ENCODE measurements at regions not wholly inside any gene's neighbourhood (a gene's known extent, or its start where the extent isn't known, plus 50 kb on each side); places are given as distances from the start of the nearest gene placed in this dataset.

DNA sequence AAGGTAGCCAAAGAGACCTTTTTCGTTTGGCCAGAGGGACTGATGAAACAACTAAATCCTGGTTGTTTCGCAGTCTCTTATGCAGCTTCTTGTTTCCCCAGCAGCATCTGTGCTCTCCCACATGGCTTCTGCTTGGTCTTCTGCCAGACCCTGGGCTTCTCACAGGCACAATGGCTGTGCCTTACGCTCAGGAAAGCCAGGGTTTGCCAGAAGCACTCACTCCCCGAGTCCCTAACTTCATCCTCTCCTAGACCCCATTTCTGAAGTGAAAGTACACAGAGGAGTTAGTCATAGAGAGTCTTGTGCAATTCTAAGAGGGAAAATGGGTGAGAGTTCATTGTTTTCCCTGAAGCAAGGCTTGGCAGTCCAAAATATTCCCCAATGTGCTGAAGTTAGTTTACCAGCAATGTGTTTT is 121.7 kb downstream of the EVX1 start:
- DNase-seq = no peak

DNA sequence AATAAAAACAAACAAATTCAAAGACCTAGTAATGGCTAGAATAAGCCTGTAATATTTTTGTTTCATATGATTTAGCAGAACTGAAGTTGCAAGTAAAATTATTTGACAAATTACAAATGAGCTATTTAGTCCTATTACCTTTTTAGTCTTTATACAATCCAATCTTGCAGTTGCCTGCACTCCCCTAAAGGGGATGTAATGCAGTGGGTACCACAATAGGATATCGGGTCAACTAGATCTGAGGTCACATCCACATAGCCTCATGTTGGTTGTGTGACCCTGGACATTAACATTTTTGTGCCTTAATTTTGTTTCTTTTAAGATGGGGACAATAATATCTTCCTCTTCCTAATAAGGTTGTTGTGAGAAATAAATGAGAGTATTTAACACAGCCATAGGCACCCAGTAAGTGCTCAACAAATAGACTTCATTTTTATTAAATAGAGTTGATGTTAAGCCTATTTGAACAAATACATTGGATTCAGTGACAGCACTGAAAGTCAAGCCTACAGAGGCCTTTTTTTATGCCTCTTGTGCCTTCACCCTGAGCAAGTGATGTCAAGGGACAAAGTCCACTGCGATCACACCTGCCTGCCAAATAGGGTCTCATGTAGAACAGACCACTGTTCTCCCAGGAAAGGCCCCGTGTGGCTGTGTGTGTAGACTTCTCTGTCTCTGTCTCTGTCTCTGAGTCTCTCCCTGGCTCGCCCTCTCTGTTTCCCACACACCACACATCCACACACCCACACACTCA is 124.8 kb downstream of the EVX1 start:
- no peak for DNase-seq

DNA sequence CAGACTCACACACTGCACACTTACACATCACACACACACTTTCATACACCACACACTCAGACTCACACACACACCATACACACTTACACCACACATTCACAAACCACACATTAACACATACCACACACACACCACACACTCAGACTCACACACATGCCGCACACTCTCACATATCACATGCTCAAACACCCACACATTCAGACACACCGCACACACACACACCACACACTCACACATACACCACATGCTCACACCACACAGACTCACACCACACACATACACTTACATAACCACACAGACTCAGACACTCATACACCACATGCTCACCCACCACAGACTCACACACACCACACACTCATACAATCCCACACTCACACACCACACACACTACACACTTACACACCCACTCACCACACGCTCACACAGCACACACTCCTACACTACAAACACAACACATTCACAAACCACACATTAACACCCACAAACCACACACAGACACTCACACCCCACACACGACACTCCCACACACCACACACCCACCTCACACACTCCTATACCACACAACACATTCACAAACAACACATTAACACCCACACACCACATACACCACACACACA is 125.4 kb downstream of the EVX1 start:
- DNase-seq = no peak

DNA sequence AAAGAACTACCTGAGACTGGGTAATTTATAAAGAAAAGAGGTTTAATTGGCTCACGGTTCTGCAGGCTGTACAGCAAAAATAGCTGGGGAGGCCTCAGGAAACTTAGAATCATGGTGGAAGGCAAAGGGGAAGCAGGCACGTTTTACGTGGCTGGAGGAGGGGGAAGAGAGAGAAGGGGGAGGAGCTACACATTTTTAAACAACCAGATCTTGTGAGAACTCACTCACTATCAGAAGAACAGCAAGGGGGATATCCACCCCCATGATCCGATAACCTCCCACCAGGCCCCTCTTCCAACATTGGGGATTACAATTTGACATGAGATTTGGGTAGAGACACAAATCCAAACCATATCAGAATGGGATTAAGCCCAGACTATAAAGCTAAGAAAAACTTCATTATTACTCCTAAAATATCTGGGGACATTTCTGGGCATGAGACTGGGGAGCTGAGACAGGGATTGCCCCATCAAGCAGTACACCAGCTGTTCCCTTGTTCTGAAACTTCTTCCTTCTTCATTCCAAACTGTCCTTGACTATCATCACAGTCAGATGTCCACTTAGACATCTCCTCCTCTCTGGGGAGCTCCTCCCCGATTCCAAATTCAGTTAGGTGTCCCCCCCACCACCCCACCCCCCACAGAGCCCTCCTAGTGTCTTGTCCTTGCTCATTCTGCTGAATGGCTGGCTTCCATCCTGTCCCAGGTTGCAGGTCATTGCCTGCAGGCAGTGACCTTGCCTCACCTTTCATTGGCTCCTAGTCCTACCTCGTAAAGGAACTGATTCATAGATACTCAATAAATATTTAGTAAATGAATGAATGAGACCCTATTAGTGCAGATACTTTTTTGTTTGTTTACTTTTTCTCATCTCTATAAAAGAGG is 132.6 kb downstream of the EVX1 start:
- DNase-seq = no peak

DNA sequence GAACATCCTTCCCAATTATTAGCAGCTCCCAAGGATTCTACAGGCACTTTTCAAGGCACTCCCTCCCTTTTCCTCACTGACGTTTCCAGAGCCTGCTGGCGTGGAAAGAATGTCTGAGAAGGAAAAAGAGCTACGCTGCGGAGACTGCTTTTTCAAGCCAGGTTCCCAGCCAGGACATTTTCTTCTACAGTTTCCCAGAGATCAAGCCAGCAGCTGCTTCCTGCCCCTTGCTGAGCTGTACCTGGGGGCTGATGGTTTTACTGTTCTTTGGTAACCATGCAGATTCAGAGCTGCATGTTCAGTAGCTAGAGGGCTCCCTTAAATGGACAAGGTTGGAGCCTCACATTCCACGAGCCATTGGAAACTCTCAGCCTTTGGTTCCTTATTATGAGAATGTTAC is 133.4 kb downstream of the EVX1 start:
- no peak for DNase-seq

DNA sequence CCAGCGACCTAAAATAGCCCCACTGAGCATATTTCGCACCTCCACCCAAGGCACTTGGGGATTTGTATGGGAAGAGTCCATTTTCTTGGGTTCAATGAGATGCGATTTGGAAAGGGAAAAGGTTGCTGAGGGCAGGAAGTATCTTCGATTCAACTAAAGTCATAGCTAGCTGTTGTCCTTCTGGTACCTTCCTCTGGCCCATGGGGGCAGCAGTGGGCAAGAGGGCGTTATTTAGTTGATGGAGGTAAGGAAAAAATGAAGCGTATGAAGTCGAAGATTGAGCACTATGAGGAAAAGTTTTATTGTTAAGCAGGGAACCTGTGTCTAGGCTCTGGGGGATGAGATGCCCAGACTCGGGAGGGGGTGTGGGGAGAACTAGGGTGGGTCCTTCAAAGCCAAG is 135.4 kb downstream of the EVX1 start:
- no peak for DNase-seq

DNA sequence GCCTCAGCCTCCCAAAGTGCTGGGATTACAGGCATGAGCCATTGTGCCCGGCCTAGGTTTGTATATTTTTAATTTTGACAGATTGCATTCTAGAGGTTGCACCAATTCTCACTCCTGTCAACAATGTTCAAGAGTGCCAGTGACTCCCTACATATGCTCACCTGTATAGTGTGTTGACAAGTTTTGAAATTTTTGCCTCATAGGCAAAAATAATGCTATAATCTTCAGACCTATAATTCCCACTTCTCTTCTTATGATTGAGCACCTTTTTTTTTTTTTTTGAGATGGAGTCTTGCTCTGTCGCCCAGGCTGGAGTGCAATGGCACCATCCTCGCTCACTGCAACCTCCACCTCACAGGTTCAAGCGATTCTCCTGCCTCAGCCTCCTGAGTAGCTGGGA is 139.7 kb downstream of the EVX1 start:
- DNase-seq = no peak

DNA sequence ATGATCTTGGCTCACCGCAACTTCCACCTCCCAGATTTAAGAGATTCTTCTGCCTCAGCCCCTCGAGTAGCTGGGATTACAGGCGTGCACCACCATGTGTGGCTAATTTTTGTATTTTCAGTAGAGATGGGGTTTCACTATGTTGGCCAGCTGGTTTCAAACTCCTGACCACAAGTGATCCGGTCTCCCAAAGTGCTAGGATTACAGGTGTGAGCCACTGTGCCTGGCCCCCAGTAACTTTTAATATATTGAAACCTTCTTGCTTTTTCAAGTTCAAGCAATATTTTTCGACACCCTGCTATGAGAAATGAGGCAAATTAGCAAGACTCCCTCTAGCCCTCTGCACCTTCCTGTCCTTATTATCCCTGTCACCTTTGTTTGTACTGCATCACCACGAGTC is 144.0 kb downstream of the EVX1 start:
- DNase-seq = no peak

DNA sequence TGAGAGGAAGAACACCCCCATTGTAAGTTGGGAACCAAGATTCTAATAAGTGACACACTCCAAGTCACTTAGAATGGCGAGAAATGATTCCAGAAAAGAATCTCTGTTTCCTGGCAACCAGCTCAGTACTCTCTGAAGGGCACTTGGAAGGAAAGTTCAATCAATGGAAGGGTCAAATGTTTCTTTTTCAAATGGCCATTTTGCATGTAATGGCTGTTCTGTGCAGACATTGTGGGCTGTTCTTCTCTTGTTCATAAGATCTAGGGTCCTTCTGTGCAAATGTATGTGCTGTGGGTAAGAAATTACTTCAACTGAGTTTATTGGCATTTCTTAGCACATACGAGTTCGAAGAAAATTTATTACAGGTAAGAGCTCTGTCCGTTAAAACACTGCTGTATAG is 145.3 kb downstream of the EVX1 start:
- DNase-seq = no peak

DNA sequence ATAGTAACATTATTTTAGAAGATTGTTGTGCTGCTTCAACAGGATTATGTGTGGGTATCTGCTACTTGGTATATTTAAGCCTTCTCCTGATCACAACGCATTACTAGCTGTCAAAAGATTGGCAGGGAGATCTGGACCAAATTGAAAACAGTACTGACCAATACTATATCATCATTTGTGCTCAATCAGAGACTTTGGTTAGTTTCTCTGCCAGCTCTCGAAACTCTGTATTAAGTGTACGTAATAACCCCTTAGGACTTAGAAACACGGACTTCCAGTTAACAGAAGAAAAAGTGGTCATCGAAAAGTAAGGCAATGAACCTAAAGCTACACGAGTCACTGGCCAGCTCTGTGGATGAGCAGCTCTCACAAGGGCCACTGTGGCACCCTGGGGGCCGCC is 146.0 kb downstream of the EVX1 start:
- no peak for DNase-seq

DNA sequence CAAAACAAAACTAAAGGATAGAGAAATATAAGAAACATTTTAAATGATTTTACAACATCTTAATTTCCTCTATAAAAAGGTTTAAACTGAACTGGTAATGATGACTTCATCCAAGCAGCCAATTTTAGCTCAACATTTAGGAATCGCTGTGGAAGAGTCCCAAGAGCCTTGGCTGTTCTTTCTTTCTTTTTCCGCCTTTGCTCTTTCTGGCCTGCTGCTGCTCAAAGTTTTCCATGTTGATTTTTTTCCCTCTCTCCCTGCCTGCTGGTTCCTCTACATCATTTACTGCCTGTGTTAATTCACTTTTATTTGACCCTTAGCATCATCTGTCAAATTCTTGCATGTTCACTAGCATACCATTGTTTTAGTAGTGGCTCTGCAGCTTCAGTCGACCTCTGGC is 146.9 kb downstream of the EVX1 start:
- no peak for DNase-seq

DNA sequence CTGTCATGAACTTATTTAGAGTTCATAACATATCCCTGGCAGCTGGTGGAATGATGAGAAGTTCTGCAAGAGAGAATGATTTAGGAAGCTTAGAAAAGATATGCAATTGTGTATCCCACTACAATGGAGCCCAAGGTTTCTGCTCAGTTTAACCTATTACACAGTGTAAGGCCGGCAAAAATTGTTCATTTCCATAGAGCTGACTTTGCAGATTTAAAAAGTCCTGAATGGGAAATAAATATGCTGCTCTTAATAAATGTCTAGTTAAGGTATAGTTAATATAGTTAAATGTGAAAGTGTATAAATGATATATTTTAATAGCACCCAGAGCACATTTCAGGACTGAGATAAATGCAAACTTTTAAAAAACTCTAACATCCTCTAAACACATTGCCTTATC is 149.9 kb downstream of the EVX1 start:
- DNase-seq = no peak

DNA sequence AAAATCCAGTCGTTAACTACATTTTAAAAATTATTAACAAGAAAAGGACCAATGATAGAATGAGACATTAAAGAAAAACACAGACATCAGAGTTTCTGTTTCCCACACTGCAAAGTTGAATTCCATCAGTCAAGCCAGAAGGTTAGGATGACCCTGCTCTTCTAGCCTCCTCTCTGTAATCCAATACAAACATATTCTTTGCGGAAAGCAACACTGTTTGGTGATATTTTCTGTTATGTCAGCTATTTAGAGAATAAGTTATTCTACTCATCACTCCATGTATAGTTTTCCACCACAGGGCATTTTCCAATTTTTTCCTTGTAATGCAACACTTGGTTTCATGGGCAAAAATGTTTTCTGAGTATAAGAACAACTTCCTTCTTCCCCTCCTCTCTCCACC is 152.3 kb downstream of the EVX1 start:
- DNase-seq = no peak

DNA sequence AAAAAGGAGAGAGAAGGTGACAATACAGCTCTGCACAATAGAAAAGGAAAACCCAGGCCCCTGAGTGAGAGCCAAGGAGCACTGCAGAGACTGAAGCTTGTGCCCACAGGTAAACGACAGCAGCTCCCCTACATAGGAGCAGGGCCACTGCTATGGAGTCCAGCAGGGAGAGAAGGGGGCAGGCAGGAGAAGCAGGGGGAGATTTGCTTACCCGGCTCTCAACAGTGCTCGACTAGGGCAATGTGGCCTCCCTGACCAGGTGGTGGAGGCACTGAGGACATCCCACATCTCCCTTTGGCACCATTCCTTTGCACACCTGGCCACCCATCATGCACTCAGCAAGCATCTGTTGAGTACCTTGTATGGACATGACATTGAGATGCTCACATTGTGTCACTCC is 153.0 kb downstream of the EVX1 start:
- no peak for DNase-seq

DNA sequence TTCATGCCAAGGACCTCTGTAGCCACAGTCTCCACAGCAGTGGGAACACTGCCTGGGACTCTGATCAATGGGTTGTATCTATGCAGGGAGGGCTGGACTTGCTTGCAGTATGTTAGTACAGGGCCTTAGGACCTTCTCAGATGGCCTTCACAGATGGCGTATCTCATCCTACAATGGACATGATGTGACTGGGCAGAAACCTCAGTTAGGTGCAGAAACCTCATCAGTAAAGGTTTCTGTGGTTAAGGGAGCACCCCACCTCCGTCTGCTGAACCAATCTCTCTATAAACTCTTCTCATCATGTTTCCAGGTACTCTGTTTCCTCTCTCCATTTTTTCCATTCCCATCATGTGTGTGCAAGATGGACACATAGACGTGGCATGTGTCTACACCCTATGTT is 154.9 kb downstream of the EVX1 start:
- DNase-seq = no peak

DNA sequence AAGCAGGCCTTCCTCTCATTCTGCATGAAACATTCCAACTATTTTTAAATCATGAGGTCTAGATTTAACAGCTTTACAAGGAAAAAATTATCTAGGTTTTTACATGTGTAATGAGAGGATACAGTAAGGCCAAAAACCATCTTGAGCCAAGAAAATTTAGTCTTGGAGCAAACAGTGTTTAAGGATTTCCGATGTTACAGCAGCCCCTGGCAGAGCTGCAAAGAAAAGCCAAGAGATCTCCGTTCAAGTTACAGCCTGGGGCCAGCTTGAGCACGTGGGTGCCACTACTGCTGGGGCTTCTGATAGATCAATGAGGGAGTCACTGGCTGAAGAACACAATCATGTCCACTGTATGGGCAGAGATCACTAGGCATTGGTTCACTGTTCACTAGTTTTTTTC is 156.2 kb downstream of the EVX1 start:
- DNase-seq = no peak

DNA sequence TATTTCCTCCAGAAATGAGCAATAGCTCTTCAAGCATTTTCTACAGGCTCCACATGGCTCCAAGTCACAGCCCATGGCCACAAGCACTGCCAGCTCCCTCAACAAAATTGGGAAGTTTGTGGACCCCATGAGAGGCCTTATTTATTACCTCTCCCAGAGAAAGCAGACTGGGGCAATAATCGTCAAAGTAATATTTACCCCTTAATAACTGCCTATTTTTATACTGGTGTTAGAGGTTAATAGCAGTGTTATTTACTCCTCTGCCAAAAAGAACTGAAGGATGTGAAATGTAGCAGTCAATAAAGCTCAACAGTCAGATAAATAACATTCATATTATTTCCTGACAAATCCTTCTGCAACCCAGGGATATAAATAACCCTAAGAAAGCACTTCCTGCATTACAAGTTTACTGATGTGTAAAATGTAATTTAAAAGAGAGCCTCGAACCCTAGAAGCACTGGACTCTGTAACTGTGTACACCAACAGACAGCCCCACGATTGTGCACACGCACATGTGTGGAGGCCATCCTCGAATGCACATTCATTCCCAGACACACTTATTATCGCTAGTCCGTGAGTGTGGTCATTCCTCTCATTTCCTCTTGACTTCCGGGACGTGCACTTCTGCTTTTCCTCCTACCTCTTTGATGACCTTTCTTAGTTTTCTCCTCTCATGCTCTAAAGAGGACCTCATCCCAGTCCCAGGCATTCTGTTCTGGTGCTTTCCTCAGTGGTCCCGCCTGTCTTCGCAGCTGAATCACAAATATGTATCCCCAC is 157.4 kb downstream of the EVX1 start:
- DNase-seq = no peak

DNA sequence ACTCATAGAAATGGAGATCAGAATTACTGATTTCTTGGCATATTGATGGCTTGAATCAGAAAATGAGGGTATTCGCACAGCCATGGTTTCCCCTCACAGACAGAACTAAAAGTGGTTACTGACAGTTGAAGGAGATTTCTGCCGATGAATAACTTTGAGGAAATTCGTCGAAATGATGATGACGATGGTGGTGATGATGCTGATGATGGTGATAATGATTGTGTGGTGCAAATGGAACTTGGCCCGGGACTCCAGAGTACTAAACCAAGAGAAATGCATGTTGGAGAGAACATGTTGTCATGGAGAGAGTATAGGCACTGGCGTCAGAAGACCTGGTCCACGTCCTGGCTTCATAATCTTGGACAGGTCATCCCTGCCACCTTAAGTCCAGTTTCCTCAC is 163.2 kb downstream of the EVX1 start:
- no peak for DNase-seq

DNA sequence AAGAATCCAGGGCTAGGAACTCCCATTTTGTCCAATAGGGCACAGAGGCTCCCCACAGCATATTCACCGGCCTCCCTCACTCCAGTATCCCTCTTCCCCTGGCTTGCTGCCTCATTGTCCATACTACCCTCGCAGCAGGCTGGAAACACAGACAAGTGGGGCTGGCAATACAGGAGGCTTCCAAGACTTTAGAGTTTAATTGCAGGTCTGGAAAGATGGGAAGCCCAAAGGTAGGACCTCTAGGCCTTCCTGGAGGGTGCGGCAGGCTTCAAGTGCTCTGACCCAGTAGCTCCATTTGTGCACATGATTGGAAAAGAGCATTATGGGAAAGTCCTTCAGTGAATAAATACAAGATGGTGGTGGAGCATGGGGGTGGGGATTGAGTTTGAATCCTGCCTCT is 166.7 kb downstream of the EVX1 start:
- DNase-seq = no peak

DNA sequence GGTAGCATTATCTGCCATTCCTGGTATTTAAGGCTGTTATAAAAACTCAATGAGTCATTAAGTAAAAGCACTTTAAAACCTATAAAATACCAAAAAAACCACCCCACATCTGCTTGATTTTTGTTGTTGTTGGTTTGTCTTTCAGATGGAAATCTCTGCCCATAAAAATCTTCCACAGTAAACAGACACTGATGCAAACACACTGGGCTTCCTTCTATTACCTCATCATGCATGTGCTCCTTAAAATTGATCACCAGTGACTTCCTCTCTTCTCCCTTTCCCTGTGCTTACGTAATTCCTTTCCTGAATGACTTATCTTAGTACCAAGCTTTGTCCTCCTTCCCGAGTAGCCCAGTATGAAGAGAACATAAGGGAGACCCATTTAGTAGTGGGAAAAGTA is 167.2 kb downstream of the EVX1 start:
- DNase-seq = no peak

DNA sequence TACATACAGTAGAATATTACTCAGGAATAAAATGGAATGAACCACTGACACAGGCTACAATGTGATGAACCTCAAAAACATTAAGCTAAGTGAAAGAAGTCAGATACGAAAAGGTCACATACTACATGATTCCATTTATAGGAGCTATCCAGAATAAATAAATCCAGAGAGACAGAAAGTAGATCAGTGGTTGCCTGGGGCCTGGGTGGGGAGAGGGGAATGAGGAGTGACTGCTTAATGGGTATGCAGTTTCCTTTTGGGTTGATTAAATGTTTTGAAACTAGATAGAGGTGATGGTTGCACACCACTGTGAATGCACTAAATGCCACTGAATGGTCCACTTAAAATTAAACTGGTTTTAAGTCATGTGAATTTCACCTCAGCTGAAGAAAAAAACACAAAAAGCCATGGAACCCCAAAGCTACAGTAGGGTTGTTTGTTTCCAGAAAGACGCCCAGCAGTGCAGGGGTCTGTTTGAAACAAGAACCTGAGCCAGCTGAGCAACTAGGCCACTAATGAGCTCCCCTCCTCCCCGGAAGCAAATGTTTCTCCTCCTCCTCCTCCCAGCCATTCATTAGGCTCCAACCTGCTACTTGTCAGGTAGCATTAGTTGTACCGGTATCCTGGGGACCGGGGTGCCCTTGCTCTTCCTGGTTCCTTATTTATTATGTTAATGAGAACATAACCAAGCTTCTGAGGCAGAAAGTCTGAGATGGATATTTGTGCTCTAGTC is 168.4 kb downstream of the EVX1 start:
- DNase-seq = no peak

DNA sequence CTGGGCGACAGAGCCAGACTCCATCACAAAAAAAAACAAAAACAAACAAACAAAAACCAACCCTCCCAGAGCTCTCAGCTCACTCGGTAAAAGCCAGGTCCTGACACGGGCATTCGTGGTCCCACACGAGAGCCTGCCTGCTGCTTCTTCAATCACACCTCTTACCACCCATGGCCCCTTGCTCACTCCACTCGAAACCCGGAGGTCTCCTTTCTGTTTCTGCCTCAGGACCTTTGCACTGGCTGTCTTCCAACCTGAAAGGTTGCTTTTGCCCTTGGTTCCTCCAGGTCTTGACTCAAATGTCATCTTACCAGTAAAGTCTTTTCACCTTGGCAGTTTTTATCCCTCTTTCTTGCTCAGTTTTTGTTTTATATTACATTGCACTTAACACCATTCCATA is 169.6 kb downstream of the EVX1 start:
- DNase-seq = no peak

DNA sequence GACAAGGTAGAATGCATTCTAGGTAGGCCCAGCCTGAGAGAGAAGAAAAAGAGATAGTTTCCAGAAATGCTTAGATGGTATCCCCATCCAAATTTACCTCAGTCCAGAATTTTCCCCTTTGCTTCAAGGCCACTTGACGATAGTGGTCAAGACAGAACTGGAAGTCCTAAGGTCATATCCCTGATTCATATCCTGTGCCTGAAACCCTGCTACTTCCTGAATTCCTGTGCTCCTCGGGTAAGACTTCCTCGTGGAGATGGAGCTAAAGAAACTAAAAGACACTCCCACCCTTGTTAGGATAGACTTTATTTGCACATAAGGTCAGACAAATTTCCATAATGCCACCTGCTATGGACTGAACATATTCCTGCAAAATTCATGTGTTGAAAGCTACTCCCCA is 175.9 kb downstream of the EVX1 start:
- DNase-seq = no peak
